ENCODE measurements at regions not wholly inside any gene's neighbourhood (a gene's known extent, or its start where the extent isn't known, plus 50 kb on each side); places are given as distances from the start of the nearest gene placed in this dataset.

- no peak overlapping the region for H3K4me2 ChIP-seq (ENCODE audit: low read depth, low read length, poor library complexity, severe bottlenecking)
- no peaks in the 10 kb centered on the region for H3K9me3 ChIP-seq (ENCODE audit: insufficient read depth, low read depth, low read length)
- no peaks in the 10 kb centered on the region for H3K4me1 ChIP-seq (ENCODE audit: insufficient read depth, low read length, poor library complexity, severe bottlenecking)
- H3F3A ChIP-seq (ENCODE audit: low read depth), result no peaks in the 10 kb centered on the region
- H3K9me2 ChIP-seq (replicated peaks; ENCODE audit: low read depth, low read length), result no peaks in the 10 kb centered on the region
- TF ChIP-seq CTCF (conservative IDR thresholded peaks at IDR 0.05; ENCODE audit: low read length), result no peak
- no peak for TF ChIP-seq EZH2phosphoT487 (IDR thresholded peaks at IDR 0.05; ENCODE audit: borderline replicate concordance)
- H3K27me3 ChIP-seq (ENCODE audit: insufficient read depth, low read length, poor library complexity, severe bottlenecking), result no peaks in the 10 kb centered on the region
- H3K4me3 ChIP-seq (ENCODE audit: low read length, poor library complexity, severe bottlenecking), result no peak overlapping the region
- no peaks in the 10 kb centered on the region for H4K20me1 ChIP-seq (ENCODE audit: insufficient read depth, low read length, poor library complexity, severe bottlenecking)
- H3K9ac ChIP-seq (ENCODE audit: low read depth, low read length, poor library complexity, severe bottlenecking), result no peak overlapping the region
- no peak overlapping the region for H2AFZ ChIP-seq (ENCODE audit: low read length)
- H3K79me2 ChIP-seq (ENCODE audit: insufficient read depth, low read length), result no peaks in the 10 kb centered on the region
- no peaks in the 10 kb centered on the region for H3K36me3 ChIP-seq (ENCODE audit: insufficient read depth, low read length)
These were observed 106.0 kb downstream of the ADRA2C start for GRCh38 chr4:3871881-3872833.

GRCh38 chr4:3872834-3873313 lies 106.7 kb downstream of the ADRA2C start:
- Histone ChIP-seq H3K9me2 (replicated peaks; ENCODE audit: low read depth, low read length) (no peaks in the 10 kb centered on the region), H3K4me1 (ENCODE audit: insufficient read depth, low read length, poor library complexity, severe bottlenecking) (no peaks in the 10 kb centered on the region), H3K4me3 (ENCODE audit: low read length, poor library complexity, severe bottlenecking) (no peak overlapping the region), H3K27me3 (ENCODE audit: insufficient read depth, low read length, poor library complexity, severe bottlenecking) (no peaks in the 10 kb centered on the region), H3K36me3 (ENCODE audit: insufficient read depth, low read length) (no peaks in the 10 kb centered on the region), H3K9ac (ENCODE audit: low read depth, low read length, poor library complexity, severe bottlenecking) (no peak overlapping the region), H3K79me2 (ENCODE audit: insufficient read depth, low read length) (no peaks in the 10 kb centered on the region), H3K9me3 (ENCODE audit: insufficient read depth, low read depth, low read length) (no peaks in the 10 kb centered on the region), H4K20me1 (ENCODE audit: insufficient read depth, low read length, poor library complexity, severe bottlenecking) (no peaks in the 10 kb centered on the region), H3K4me2 (ENCODE audit: low read depth, low read length, poor library complexity, severe bottlenecking) (no peak overlapping the region), H3F3A (ENCODE audit: low read depth) (no peaks in the 10 kb centered on the region), H2AFZ (ENCODE audit: low read length) (no peak overlapping the region)
- TF ChIP-seq EZH2phosphoT487 (IDR thresholded peaks at IDR 0.05; ENCODE audit: borderline replicate concordance) (no peak), CTCF (conservative IDR thresholded peaks at IDR 0.05; ENCODE audit: low read length) (no peak)

- Histone ChIP-seq H3K4me1 (ENCODE audit: insufficient read depth, low read length, poor library complexity, severe bottlenecking) (no peaks in the 10 kb centered on the region), H3K9me2 (replicated peaks; ENCODE audit: low read depth, low read length) (no peaks in the 10 kb centered on the region), H3K9me3 (ENCODE audit: insufficient read depth, low read depth, low read length) (no peaks in the 10 kb centered on the region), H3K4me2 (ENCODE audit: low read depth, low read length, poor library complexity, severe bottlenecking) (no peak overlapping the region), H3K27me3 (ENCODE audit: insufficient read depth, low read length, poor library complexity, severe bottlenecking) (no peaks in the 10 kb centered on the region), H3K9ac (ENCODE audit: low read depth, low read length, poor library complexity, severe bottlenecking) (no peak overlapping the region), H3K4me3 (ENCODE audit: low read length, poor library complexity, severe bottlenecking) (no peak overlapping the region), H3F3A (ENCODE audit: low read depth) (no peaks in the 10 kb centered on the region), H4K20me1 (ENCODE audit: insufficient read depth, low read length, poor library complexity, severe bottlenecking) (no peaks in the 10 kb centered on the region), H3K36me3 (ENCODE audit: insufficient read depth, low read length) (no peaks in the 10 kb centered on the region), H2AFZ (ENCODE audit: low read length) (no peak overlapping the region), H3K79me2 (ENCODE audit: insufficient read depth, low read length) (no peaks in the 10 kb centered on the region)
- TF ChIP-seq EZH2phosphoT487 (IDR thresholded peaks at IDR 0.05; ENCODE audit: borderline replicate concordance) (no peak), CTCF (conservative IDR thresholded peaks at IDR 0.05; ENCODE audit: low read length) (no peak)
These were observed 107.3 kb downstream of the ADRA2C start for GRCh38 chr4:3873408-3874027.

Measured in Loucy (cell line).